ENCODE measurements at regions not wholly inside any gene's neighbourhood (a gene's known extent, or its start where the extent isn't known, plus 50 kb on each side); places are given as distances from the start of the nearest gene placed in this dataset.
"Not testable (repeated sequence)": the region's sequence is repeated elsewhere in the genome, so short reads cannot be mapped to it uniquely, and the experiment has no call there.

GRCh38 chr21:25234857-25235801, 372.2 kb downstream of the MRPL39 start:
- DNase-seq: no peak

- DNase-seq: no peak
Observed at GRCh38 chr21:25220954-25221353, 386.3 kb downstream of the MRPL39 start.

- no peak for DNase-seq
Observed at GRCh38 chr21:25220169-25220568, 387.1 kb downstream of the MRPL39 start.

GRCh38 chr21:25215698-25216384, 391.4 kb downstream of the MRPL39 start:
- no peak for DNase-seq

GRCh38 chr21:25214676-25215075, 392.6 kb downstream of the MRPL39 start:
- DNase-seq: no peak

GRCh38 chr21:25199944-25200343, 407.3 kb downstream of the MRPL39 start:
- no peak for DNase-seq

- no peak for DNase-seq
Observed at GRCh38 chr21:25191141-25191540, 416.1 kb downstream of the MRPL39 start.

GRCh38 chr21:25189497-25189896, 417.8 kb downstream of the MRPL39 start:
- no peak for DNase-seq

GRCh38 chr21:25188677-25189079, 418.6 kb downstream of the MRPL39 start:
- no peak for DNase-seq

- DNase-seq: no peak
Observed at GRCh38 chr21:25186273-25186672, 421.0 kb downstream of the MRPL39 start.

GRCh38 chr21:25183577-25183976, 423.7 kb downstream of the MRPL39 start:
- no peak for DNase-seq

GRCh38 chr21:25181690-25182089, 425.6 kb downstream of the MRPL39 start:
- DNase-seq: not testable (repeated sequence)

- no peak for DNase-seq
Observed at GRCh38 chr21:25179116-25179515, 428.2 kb downstream of the MRPL39 start.

- DNase-seq: no peak
Observed at GRCh38 chr21:25176637-25177412, 430.5 kb downstream of the MRPL39 start.

- DNase-seq: no peak
Observed at GRCh38 chr21:25175938-25176337, 431.3 kb downstream of the MRPL39 start.

GRCh38 chr21:25171438-25171837, 435.8 kb downstream of the MRPL39 start:
- no peak for DNase-seq

- DNase-seq: no peak
Observed at GRCh38 chr21:25170681-25171080, 436.6 kb downstream of the MRPL39 start.

GRCh38 chr21:25169370-25169769, 437.9 kb downstream of the MRPL39 start:
- DNase-seq: no peak

- not testable (repeated sequence) for DNase-seq
Observed at GRCh38 chr21:25166904-25167303, 440.4 kb downstream of the MRPL39 start.

GRCh38 chr21:25161571-25161970, 445.7 kb downstream of the MRPL39 start:
- no peak for DNase-seq

- not testable (repeated sequence) for DNase-seq
Observed at GRCh38 chr21:25155020-25155419, 452.3 kb downstream of the MRPL39 start.

GRCh38 chr21:25149022-25149421, 458.3 kb downstream of the MRPL39 start:
- DNase-seq: no peak

- no peak for DNase-seq
Observed at GRCh38 chr21:25139414-25139813, 467.9 kb downstream of the MRPL39 start.

All from central memory CD4-positive, alpha-beta T cell (primary cell).